ENCODE measurements at regions not wholly inside any gene's neighbourhood (a gene's known extent, or its start where the extent isn't known, plus 50 kb on each side); places are given as distances from the start of the nearest gene placed in this dataset.

- Histone ChIP-seq H3K4me1 (ENCODE audit: insufficient read depth, low read length) (no peaks in the 10 kb centered on the region), H3K27me3 (ENCODE audit: control insufficient read depth in 1 of 2, insufficient read depth in 2 of 2, low read length in 2 of 2) (peaks cover 1 to 4% of the 10 kb centered on the region in 2 experiments), H3K36me3 (ENCODE audit: insufficient read depth, low read length) (no peaks in the 10 kb centered on the region), H3K9me3 (ENCODE audit: control insufficient read depth in 1 of 2, insufficient read depth in 1 of 2, low read length in 2 of 2) (peaks cover 0 to 6% of the 10 kb centered on the region in 2 experiments), H3K27ac (ENCODE audit: low read depth in 1 of 2, low read length in 2 of 2) (no peak overlapping the region), H3K4me3 (ENCODE audit: low read length) (no peak overlapping the region)
- intact Hi-C loops (cut with DNase I, micrococcal nuclease): no loop called here
- H3K36me3 Mint-ChIP-seq (ENCODE audit: low read depth): no peaks in the 10 kb centered on the region
- H3K4me3 Mint-ChIP-seq: no peak overlapping the region
- peaks cover 43% of the 10 kb centered on the region for H3K27me3 Mint-ChIP-seq
- no peaks in the 10 kb centered on the region for H3K4me1 Mint-ChIP-seq (ENCODE audit: low read depth)
- DNase-seq (no peak), ATAC-seq (ENCODE audit: poor library complexity) (no peak)
- no peak overlapping the region for H3K27ac Mint-ChIP-seq
- TF ChIP-seq CTCF (IDR thresholded peaks at IDR 0.05): no peak
- ChIA-PET CTCF (no interaction called here), POLR2A (no interaction called here)
- no peaks in the 10 kb centered on the region for H3K9me3 Mint-ChIP-seq
Measured at GRCh38 chr18:47729356-47729755, 201.1 kb downstream of the SMAD2 start.

- H3K4me3 Mint-ChIP-seq: no peak overlapping the region
- ChIA-PET CTCF (no interaction called here), POLR2A (no interaction called here)
- H3K4me1 Mint-ChIP-seq (ENCODE audit: low read depth): no peaks in the 10 kb centered on the region
- ATAC-seq (ENCODE audit: poor library complexity): no peak
- intact Hi-C loops (cut with DNase I, micrococcal nuclease): no loop called here
- Histone ChIP-seq H3K4me1 (ENCODE audit: insufficient read depth, low read length) (no peaks in the 10 kb centered on the region), H3K36me3 (ENCODE audit: insufficient read depth, low read length) (no peaks in the 10 kb centered on the region), H3K27ac (ENCODE audit: low read depth in 1 of 2, low read length in 2 of 2) (no peak overlapping the region), H3K4me3 (ENCODE audit: low read length) (no peak overlapping the region), H3K9me3 (ENCODE audit: control insufficient read depth in 1 of 2, insufficient read depth in 1 of 2, low read length in 2 of 2) (peaks cover 0 to 8% of the 10 kb centered on the region in 2 experiments), H3K27me3 (ENCODE audit: control insufficient read depth in 1 of 2, insufficient read depth in 2 of 2, low read length in 2 of 2) (peaks cover 0 to 4% of the 10 kb centered on the region in 2 experiments)
- H3K27me3 Mint-ChIP-seq: peaks cover 39% of the 10 kb centered on the region
- H3K9me3 Mint-ChIP-seq: no peaks in the 10 kb centered on the region
- TF ChIP-seq CTCF (IDR thresholded peaks at IDR 0.05): no peak
- no peak overlapping the region for H3K27ac Mint-ChIP-seq
- no peaks in the 10 kb centered on the region for H3K36me3 Mint-ChIP-seq (ENCODE audit: low read depth)
- DNase-seq: no peak
Measured at GRCh38 chr18:47728921-47729320, 201.5 kb downstream of the SMAD2 start.

GRCh38 chr18:47727409-47727808 lies 203.1 kb downstream of the SMAD2 start:
- intact Hi-C loops (cut with DNase I, micrococcal nuclease): no loop called here
- H3K36me3 Mint-ChIP-seq (ENCODE audit: low read depth): no peaks in the 10 kb centered on the region
- no peak overlapping the region for H3K4me3 Mint-ChIP-seq
- DNase-seq: no peak
- Histone ChIP-seq H3K4me3 (ENCODE audit: low read length) (no peak overlapping the region), H3K27ac (ENCODE audit: low read depth in 1 of 2, low read length in 2 of 2) (no peak overlapping the region), H3K4me1 (ENCODE audit: insufficient read depth, low read length) (no peaks in the 10 kb centered on the region), H3K9me3 (ENCODE audit: control insufficient read depth in 1 of 2, insufficient read depth in 1 of 2, low read length in 2 of 2) (peaks cover 0 to 8% of the 10 kb centered on the region in 2 experiments), H3K36me3 (ENCODE audit: insufficient read depth, low read length) (no peaks in the 10 kb centered on the region), H3K27me3 (ENCODE audit: control insufficient read depth in 1 of 2, insufficient read depth in 2 of 2, low read length in 2 of 2) (peaks cover 0 to 4% of the 10 kb centered on the region in 2 experiments)
- H3K4me1 Mint-ChIP-seq (ENCODE audit: low read depth): no peaks in the 10 kb centered on the region
- H3K27me3 Mint-ChIP-seq: peaks cover 34% of the 10 kb centered on the region
- no peak for ATAC-seq (ENCODE audit: poor library complexity)
- H3K27ac Mint-ChIP-seq: no peak overlapping the region
- ChIA-PET POLR2A (no interaction called here), CTCF (no interaction called here)
- no peaks in the 10 kb centered on the region for H3K9me3 Mint-ChIP-seq
- TF ChIP-seq CTCF (IDR thresholded peaks at IDR 0.05): no peak
